ENCODE measurements at regions not wholly inside any gene's neighbourhood (a gene's known extent, or its start where the extent isn't known, plus 50 kb on each side); places are given as distances from the start of the nearest gene placed in this dataset.
"Not testable (repeated sequence)": the region's sequence is repeated elsewhere in the genome, so short reads cannot be mapped to it uniquely, and the experiment has no call there.

GRCh38 chr15:67947254-67948039, 106.7 kb upstream of the PIAS1 start:
- Histone ChIP-seq H3K27me3 (no peaks in the 10 kb centered on the region), H3K4me1 (peaks cover 31% of the 10 kb centered on the region), H3K4me3 (no peak overlapping the region), H3K36me3 (no peaks in the 10 kb centered on the region), H3K4me2 (no peak overlapping the region), H2AFZ (replicated peaks) (no peak overlapping the region), H3K27ac (no peak overlapping the region), H3K9me3 (ENCODE audit: low read depth) (no peaks in the 10 kb centered on the region), H3F3A (ENCODE audit: low read depth) (peaks cover 13% of the 10 kb centered on the region), H4K20me1 (ENCODE audit: low read depth) (no peaks in the 10 kb centered on the region), H3K9ac (no peak overlapping the region), H3K79me2 (ENCODE audit: low read depth) (no peaks in the 10 kb centered on the region)
- peaks cover 3% of the 10 kb centered on the region for H3K9me3 Mint-ChIP-seq
- H3K27ac Mint-ChIP-seq: peak overlapping the region; percentile 70
- peaks cover 14% of the 10 kb centered on the region for H3K36me3 Mint-ChIP-seq
- peaks cover 50% of the 10 kb centered on the region for H3K4me1 Mint-ChIP-seq
- DNase-seq (ENCODE audit: low spot score): no peak
- peaks cover 5% of the 10 kb centered on the region for H3K27me3 Mint-ChIP-seq (ENCODE audit: insufficient read depth, low read depth)
- TF ChIP-seq CTCF (IDR thresholded peaks at IDR 0.05) (no peak), EZH2phosphoT487 (IDR thresholded peaks at IDR 0.05) (no peak), EZH2 (IDR thresholded peaks at IDR 0.05) (no peak)
- H3K4me3 Mint-ChIP-seq: peak overlapping the region; percentile 69

- peaks cover 26% of the 10 kb centered on the region for H3K4me1 ChIP-seq
- no peaks in the 10 kb centered on the region for H3K9me3 ChIP-seq (ENCODE audit: low read depth)
- Mint-ChIP-seq H3K4me3 (peak overlapping the region; percentile 69), H3K4me1 (peaks cover 47% of the 10 kb centered on the region), H3K36me3 (peaks cover 16% of the 10 kb centered on the region), H3K27ac (peak overlapping the region; percentile 93), H3K27me3 (ENCODE audit: insufficient read depth, low read depth) (peaks cover 5% of the 10 kb centered on the region), H3K9me3 (peaks cover 3% of the 10 kb centered on the region)
- no peak for DNase-seq (ENCODE audit: low spot score)
- H3K4me3 ChIP-seq: no peak overlapping the region
- H3K36me3 ChIP-seq: no peaks in the 10 kb centered on the region
- H3K4me2 ChIP-seq: no peak overlapping the region
- no peak overlapping the region for H3K9ac ChIP-seq
- no peak overlapping the region for H2AFZ ChIP-seq (replicated peaks)
- H3F3A ChIP-seq (ENCODE audit: low read depth): peaks cover 13% of the 10 kb centered on the region
- H3K27ac ChIP-seq: no peak overlapping the region
- H4K20me1 ChIP-seq (ENCODE audit: low read depth): no peaks in the 10 kb centered on the region
- no peak for TF ChIP-seq EZH2phosphoT487 (IDR thresholded peaks at IDR 0.05)
- no peak for TF ChIP-seq CTCF (IDR thresholded peaks at IDR 0.05)
- TF ChIP-seq EZH2 (IDR thresholded peaks at IDR 0.05): no peak
- no peaks in the 10 kb centered on the region for H3K27me3 ChIP-seq
- H3K79me2 ChIP-seq (ENCODE audit: low read depth): no peaks in the 10 kb centered on the region
Observed at GRCh38 chr15:67948215-67948614, 105.9 kb upstream of the PIAS1 start.

GRCh38 chr15:67951187-67951586, 102.9 kb upstream of the PIAS1 start:
- H3K36me3 ChIP-seq; H4K20me1 ChIP-seq (ENCODE audit: low read depth); H2AFZ ChIP-seq (replicated peaks); H3K27me3 Mint-ChIP-seq (ENCODE audit: insufficient read depth, low read depth); H3F3A ChIP-seq (ENCODE audit: low read depth); H3K79me2 ChIP-seq (ENCODE audit: low read depth); H3K4me2 ChIP-seq; H3K27ac ChIP-seq; H3K9me3 ChIP-seq (ENCODE audit: low read depth); DNase-seq (ENCODE audit: low spot score); H3K4me3 ChIP-seq; H3K9ac ChIP-seq; H3K4me3 Mint-ChIP-seq; H3K27ac Mint-ChIP-seq; H3K27me3 ChIP-seq: not testable (repeated sequence)
- H3K9me3 Mint-ChIP-seq: peaks cover 15% of the 10 kb centered on the region
- H3K36me3 Mint-ChIP-seq: peaks cover 27% of the 10 kb centered on the region
- peaks cover 34% of the 10 kb centered on the region for H3K4me1 Mint-ChIP-seq
- H3K4me1 ChIP-seq: peaks cover 15% of the 10 kb centered on the region

- Mint-ChIP-seq H3K36me3 (peaks cover 25% of the 10 kb centered on the region), H3K4me3 (no peak overlapping the region), H3K27ac (no peak overlapping the region), H3K9me3 (peaks cover 17% of the 10 kb centered on the region), H3K27me3 (ENCODE audit: insufficient read depth, low read depth) (peaks cover 2% of the 10 kb centered on the region), H3K4me1 (peaks cover 14% of the 10 kb centered on the region)
- Histone ChIP-seq H3K36me3 (no peaks in the 10 kb centered on the region), H3K4me1 (no peaks in the 10 kb centered on the region), H3K27ac (no peak overlapping the region), H3K79me2 (ENCODE audit: low read depth) (no peaks in the 10 kb centered on the region), H3K4me2 (no peak overlapping the region), H3K9me3 (ENCODE audit: low read depth) (no peaks in the 10 kb centered on the region), H4K20me1 (ENCODE audit: low read depth) (no peaks in the 10 kb centered on the region), H3K9ac (no peak overlapping the region), H2AFZ (replicated peaks) (no peak overlapping the region), H3F3A (ENCODE audit: low read depth) (no peaks in the 10 kb centered on the region), H3K27me3 (no peaks in the 10 kb centered on the region), H3K4me3 (no peak overlapping the region)
- TF ChIP-seq EZH2 (IDR thresholded peaks at IDR 0.05): no peak
- no peak for TF ChIP-seq EZH2phosphoT487 (IDR thresholded peaks at IDR 0.05)
- no peak for TF ChIP-seq CTCF (IDR thresholded peaks at IDR 0.05)
- DNase-seq (ENCODE audit: low spot score): no peak
Observed at GRCh38 chr15:67953299-67953698, 100.8 kb upstream of the PIAS1 start.
